22Rv1 (cell line): ENCODE measurements at regions not wholly inside any gene's neighbourhood (a gene's known extent, or its start where the extent isn't known, plus 50 kb on each side); places are given as distances from the start of the nearest gene placed in this dataset.

Experiments used
- H3K27ac ChIP-seq: fragments of 450-650 bp; 2 replicates; pipeline ENCODE4 v1.5.1; 2017
- ZFX ChIP-seq: fragments of 450-650 bp; IDR thresholded peaks from 2 replicates; pipeline ENCODE4 v1.6.1; 2017; ENCODE audit warnings: antibody characterized with exemption, borderline replicate concordance
- TF ChIP-seq, protein P1 (sequence below): fragments of 450-650 bp; IDR thresholded peaks from 2 replicates; pipeline ENCODE4 v1.5.1; 2017; ENCODE audit warnings: mild to moderate bottlenecking

DNA sequence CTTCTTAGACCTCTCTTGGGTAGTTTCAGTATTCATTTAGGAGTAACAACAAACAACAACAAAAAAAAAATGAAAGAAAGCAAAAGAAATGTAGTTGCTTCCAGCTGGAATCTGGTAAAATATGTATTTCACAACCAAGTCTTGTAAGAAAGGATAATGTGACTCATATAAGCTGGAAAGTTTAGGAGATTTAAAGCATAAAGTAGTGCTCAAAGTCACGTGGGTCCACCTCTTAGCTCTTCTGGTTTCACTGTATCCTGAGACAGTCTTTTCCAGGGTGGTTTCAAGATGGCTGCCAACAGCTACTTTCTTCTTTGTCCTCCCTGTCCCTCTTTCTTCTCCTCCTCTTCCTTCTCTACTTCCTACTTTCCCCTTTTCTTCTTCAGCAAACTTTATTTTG is 69.5 kb upstream of the CDK13 start:
- TF ChIP-seq, protein P1, sequence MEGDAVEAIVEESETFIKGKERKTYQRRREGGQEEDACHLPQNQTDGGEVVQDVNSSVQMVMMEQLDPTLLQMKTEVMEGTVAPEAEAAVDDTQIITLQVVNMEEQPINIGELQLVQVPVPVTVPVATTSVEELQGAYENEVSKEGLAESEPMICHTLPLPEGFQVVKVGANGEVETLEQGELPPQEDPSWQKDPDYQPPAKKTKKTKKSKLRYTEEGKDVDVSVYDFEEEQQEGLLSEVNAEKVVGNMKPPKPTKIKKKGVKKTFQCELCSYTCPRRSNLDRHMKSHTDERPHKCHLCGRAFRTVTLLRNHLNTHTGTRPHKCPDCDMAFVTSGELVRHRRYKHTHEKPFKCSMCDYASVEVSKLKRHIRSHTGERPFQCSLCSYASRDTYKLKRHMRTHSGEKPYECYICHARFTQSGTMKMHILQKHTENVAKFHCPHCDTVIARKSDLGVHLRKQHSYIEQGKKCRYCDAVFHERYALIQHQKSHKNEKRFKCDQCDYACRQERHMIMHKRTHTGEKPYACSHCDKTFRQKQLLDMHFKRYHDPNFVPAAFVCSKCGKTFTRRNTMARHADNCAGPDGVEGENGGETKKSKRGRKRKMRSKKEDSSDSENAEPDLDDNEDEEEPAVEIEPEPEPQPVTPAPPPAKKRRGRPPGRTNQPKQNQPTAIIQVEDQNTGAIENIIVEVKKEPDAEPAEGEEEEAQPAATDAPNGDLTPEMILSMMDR = no peak
- no peak for TF ChIP-seq ZFX
- H3K27ac ChIP-seq = no peak overlapping the region

DNA sequence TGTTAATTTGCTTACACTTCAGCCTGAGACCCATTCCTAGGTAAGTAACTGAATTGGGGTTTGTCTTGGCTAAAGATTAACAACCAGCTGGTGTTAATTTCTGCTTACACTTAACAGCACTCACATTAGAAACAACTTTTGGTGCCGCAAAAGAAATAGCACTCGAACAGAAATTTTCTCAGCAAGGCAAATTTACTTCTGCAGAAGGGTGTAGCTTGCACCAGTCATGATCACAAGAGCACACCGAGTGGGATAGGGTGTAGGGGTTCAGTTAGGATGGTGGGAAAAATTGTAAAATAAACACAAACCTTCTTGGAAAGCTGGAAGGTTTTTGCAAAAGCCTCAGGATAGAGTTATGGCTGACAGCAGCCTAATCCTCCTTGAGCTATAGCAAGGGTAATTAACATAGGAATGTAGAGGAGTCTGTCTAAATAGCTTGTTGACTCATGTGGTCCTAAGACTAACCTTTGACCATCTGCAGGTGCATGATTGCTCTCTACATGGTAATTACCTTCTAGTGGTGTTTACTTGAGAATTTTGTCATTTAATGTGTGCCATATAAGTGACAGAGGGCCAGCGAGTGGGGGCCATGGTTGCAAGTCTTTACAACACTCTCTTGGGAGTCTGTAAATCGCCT is 67.8 kb upstream of the CDK13 start:
- TF ChIP-seq ZFX = no peak
- TF ChIP-seq, protein P1 = no peak
- H3K27ac ChIP-seq = no peak overlapping the region

DNA sequence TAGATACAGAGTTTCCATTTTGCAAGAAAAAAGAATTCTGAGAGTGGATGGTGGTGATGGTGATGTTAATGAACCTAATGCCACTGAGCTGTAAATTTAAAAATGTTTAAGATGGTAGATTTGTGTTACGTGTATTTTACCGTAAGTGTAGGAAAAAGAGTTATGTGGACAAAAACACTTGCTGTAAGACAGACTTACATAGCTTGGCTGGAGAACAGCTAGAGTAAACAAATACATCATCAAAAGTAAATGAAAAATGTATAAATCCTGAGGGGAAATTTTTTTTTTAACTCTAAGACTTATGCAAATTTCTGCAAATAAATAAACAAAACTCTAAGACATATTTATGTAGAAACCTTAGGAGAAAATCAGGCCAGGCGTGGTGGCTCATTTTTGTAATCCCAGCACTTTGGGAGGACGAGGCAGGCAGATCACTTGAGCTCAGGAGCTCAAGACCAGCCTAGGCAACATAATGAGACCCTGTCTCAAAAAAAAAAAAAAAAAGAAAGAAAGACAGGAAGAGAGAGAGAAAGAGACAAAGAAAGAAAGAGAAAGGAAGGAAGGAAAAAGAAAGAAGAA is 66.2 kb upstream of the CDK13 start:
- H3K27ac ChIP-seq = no peak overlapping the region

DNA sequence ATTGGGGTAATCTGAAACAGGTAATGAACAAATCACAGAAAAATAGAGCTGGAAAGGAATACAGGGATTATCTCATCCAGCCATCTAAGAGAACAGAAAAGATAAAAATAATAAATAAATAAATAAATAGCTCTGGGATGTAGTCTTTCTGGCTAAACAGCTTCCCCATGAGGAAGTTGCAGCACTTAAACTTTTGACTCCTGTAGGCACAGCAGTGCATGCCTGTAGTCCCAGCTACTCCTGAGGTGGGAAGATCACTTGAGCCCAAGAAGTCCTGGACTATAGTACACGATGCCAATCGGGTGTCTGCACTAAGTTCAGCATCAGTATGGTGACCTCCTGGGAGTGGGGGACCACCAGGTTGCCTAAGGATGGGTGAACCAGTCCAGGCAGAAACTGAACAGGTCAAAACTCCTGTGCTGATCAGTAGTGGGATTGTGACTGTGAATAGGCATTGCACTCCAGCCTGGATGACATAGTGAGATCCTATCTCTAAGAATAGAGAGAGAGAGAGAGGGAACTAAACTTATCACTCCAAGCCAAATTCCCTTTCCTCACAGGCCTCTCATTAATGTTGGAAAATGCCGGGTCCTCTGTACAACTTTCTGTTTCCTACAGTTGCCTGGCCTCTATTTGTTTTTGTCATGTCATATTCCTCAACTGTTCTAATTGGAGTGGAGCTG is 61.7 kb upstream of the CDK13 start:
- no peak for TF ChIP-seq ZFX
- TF ChIP-seq, protein P1 = no peak
- no peak overlapping the region for H3K27ac ChIP-seq

More for the DNA sequence above, 66.2 kb upstream of the CDK13 start:
- no peak for TF ChIP-seq ZFX
- TF ChIP-seq, protein P1 = no peak

DNA sequence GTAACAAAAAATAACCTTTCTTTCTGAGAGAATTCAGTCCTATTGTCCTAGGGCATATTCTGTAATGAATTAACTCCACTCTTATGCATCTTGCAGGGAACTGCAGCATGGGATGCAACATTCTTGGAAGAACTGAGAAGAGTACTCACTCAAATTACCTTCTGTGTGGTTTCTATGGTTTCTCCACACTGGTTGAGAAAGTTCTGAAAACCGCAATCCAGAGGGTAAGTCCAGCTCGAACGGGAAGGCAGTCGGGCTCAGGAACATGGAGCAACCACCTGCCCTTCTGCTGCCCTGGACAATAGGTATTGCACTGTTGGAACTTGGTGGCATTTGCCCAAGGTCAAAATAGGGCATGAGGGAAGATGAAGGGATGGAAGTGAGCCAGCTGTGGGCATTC is 59.6 kb upstream of the CDK13 start:
- TF ChIP-seq, protein P1 = no peak
- no peak for TF ChIP-seq ZFX
- no peak overlapping the region for H3K27ac ChIP-seq

DNA sequence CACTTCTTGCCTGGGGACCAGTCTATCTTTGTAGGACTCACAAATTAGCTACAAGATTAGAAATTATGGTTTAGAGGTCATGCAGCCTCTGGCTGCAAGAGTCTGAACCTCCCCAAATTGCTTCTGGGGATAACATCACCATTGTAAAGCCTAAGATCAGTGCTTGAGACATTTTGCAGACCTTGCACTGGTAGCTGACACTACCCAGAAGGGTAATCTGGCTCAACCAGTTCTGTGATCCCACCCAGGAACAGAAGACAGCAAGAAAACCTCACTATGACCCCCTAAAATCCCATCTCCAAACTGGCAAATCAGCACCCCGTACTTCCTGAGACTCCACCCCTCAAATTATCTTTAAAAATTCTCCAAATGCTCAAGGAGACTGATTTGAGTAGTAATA is 58.2 kb upstream of the CDK13 start:
- TF ChIP-seq, protein P1 = no peak
- no peak for TF ChIP-seq ZFX
- no peak overlapping the region for H3K27ac ChIP-seq

DNA sequence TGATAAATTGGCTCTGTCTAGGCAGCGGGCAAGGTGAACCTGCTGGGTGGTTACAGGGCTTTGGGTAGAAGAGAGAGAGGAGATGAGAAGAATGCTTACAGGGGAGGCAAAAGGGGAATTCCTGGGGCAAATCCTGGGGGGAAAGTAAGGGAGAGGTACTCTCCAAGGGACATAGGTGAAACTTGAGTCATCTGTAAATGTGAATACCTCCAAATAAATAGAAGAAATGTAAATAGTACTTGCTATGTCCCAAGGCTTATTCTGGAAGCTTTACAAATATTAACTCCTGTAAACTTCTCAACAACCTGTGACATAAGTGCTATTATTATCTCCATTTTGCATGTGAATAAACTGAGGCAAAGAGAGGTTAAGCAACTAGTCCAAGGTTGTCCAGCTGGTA is 57.7 kb upstream of the CDK13 start:
- TF ChIP-seq, protein P1 = no peak
- TF ChIP-seq ZFX = no peak
- no peak overlapping the region for H3K27ac ChIP-seq
